ENCODE measurements at regions not wholly inside any gene's neighbourhood (a gene's known extent, or its start where the extent isn't known, plus 50 kb on each side); places are given as distances from the start of the nearest gene placed in this dataset.
"Not testable (repeated sequence)": the region's sequence is repeated elsewhere in the genome, so short reads cannot be mapped to it uniquely, and the experiment has no call there.

GRCh38 chrY:11085801-11086200 lies 1558.1 kb downstream of the TSPY10 start:
- not testable (repeated sequence) for ATAC-seq

DNA sequence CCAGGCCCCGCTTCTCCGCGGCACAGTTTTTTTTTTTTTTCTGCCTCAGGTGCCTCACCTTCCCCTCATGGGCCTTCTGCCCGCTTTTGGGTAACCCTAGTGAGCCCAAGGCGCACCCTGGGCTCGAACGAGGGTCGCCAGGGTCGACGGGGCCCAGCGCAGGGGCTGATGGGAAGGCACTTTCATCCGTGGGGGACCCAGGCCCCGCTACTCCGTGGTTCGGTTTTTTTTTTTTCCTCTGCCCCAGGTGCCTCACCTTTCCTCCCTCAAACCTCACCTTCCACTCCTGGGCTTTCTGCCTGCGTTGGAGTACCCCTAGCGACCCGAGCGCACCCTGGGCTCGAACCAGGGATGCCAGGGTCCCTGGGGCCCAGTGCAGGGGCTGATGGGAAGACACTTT lies 1569.8 kb downstream of the TSPY10 start:
- ATAC-seq = not testable (repeated sequence)

DNA sequence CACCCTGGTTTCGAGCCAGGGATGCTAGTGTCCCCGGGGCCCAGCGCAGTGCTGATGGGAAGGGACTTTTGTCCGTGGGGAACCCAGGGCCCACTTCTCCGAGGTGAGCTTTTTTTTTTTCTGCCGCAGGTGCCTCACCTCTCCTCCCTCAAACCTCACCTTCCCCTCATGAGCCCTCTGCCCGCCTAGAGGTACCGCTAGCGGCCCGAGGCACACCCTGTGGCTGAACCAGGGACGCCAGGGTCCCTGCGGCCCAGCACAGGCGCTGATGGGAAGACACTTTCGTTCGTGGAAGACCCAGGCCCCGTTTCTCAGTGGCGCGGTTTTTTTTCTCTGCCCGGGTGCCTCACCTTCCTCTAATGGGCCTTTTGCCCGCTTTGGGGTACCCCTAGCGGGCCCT lies 1570.7 kb downstream of the TSPY10 start:
- not testable (repeated sequence) for ATAC-seq

DNA sequence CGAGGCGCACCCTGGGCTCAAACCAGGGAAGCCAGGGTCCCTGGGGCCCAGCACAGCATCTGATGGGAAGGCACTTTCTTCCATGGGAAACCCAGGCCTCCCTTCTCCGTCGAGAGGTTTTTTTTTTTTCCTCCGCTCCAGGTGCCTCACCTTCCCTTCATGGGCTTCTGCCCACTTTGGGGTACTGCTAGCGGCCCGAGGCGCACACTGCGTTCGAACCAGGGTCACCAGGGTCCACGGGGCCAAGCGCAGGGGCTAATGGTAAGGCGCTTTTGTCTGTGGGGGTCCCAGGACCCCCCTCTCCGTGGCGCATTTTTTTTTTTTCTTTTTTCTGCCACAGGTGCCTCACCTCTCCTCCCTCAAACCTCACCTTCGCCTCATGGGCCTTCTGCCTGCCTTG lies 1571.3 kb downstream of the TSPY10 start:
- no peak for ATAC-seq
- TF ChIP-seq TOX (CRISPR knock-in tag; IDR thresholded peaks at IDR 0.05; ENCODE audit: borderline replicate concordance) (no peak), RARB (CRISPR knock-in tag; IDR thresholded peaks at IDR 0.05) (no peak), TCF4 (CRISPR knock-in tag; IDR thresholded peaks at IDR 0.05; ENCODE audit: borderline replicate concordance) (no peak), ZC3H10 (CRISPR knock-in tag; IDR thresholded peaks at IDR 0.05) (no peak), ZNF565 (CRISPR knock-in tag; conservative IDR thresholded peaks at IDR 0.05; ENCODE audit: low read depth) (no peak), PPARA (CRISPR knock-in tag; IDR thresholded peaks at IDR 0.05; ENCODE audit: borderline replicate concordance) (no peak), CREB5 (CRISPR knock-in tag; IDR thresholded peaks at IDR 0.05; ENCODE audit: low read depth) (no peak), ZFP3 (CRISPR knock-in tag; IDR thresholded peaks at IDR 0.05) (no peak), GLIS3 (CRISPR knock-in tag; IDR thresholded peaks at IDR 0.05) (no peak), ISL1 (CRISPR knock-in tag; IDR thresholded peaks at IDR 0.05) (no peak), OSR1 (CRISPR knock-in tag; IDR thresholded peaks at IDR 0.05) (no peak), CSRNP3 (CRISPR knock-in tag; IDR thresholded peaks at IDR 0.05) (no peak)
- TF ChIP-seq, protein P1, sequence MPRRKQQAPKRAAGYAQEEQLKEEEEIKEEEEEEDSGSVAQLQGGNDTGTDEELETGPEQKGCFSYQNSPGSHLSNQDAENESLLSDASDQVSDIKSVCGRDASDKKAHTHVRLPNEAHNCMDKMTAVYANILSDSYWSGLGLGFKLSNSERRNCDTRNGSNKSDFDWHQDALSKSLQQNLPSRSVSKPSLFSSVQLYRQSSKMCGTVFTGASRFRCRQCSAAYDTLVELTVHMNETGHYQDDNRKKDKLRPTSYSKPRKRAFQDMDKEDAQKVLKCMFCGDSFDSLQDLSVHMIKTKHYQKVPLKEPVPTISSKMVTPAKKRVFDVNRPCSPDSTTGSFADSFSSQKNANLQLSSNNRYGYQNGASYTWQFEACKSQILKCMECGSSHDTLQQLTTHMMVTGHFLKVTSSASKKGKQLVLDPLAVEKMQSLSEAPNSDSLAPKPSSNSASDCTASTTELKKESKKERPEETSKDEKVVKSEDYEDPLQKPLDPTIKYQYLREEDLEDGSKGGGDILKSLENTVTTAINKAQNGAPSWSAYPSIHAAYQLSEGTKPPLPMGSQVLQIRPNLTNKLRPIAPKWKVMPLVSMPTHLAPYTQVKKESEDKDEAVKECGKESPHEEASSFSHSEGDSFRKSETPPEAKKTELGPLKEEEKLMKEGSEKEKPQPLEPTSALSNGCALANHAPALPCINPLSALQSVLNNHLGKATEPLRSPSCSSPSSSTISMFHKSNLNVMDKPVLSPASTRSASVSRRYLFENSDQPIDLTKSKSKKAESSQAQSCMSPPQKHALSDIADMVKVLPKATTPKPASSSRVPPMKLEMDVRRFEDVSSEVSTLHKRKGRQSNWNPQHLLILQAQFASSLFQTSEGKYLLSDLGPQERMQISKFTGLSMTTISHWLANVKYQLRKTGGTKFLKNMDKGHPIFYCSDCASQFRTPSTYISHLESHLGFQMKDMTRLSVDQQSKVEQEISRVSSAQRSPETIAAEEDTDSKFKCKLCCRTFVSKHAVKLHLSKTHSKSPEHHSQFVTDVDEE (CRISPR knock-in tag; IDR thresholded peaks at IDR 0.05) = no peak

DNA sequence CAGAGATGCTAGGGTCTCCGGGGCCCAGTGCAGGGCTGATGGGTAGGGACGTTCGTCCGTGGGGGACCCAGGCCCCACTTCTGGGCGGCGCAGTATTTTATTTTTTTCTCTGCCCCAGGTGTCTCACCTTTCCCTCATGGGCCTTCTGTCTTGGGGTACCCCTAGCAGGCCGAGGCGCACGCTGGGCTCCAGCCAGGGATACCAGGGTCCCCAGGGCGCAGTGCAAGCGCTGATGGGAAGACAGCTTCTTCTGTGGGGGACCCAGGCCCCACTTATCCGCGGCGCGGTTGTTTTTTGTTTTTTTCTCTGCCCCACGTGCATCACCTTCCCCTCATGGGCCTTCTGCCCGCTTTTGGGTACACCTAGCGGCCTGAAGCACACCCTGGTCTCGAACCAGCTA lies 1572.8 kb downstream of the TSPY10 start:
- ATAC-seq = not testable (repeated sequence)

GRCh38 chrY:11102987-11103386 lies 1575.3 kb downstream of the TSPY10 start:
- not testable (repeated sequence) for ATAC-seq

- ATAC-seq = not testable (repeated sequence)
Observed at GRCh38 chrY:11107127-11107918, 1579.6 kb downstream of the TSPY10 start.

DNA sequence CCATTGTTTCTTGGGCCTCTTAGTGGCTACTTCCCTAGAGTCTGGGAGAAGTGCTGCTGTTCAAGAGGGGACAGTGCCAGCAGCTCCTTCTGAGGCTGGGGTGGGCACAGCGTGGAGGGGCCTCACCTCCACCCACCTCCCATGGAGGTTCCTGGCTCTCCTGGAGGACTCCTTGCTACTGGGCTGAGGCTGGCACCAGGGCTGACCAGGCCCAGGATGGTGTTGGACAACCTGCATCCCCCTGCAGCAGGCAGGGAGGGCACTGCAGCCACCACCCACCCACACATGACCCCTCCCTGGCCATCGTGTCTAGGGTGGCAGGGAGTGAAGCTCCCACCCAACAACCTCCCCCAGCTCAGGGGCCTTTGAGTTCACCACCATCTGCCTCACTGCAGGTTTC lies 1549.3 kb upstream of the USP9Y start:
- ATAC-seq = not testable (repeated sequence)

DNA sequence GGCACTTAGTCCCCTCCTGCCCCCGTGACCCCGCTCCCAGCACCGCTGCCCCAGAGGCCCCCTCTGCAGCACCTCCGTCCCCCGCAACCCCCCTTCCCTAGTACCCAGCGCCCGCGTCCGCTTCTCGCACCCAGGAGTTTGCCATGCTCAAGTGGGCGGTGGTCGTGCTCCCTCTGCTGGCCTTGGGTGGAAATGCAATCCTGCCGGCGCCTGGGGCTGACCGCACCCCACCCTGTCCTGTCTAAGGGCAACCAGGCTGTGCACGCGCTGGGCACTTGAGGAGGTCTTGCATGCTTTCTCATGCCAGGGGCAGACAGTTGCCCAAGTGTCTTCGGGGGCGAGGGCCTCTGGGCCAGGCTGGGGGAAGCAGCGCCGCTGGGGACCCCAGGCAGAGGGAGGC lies 1544.9 kb upstream of the USP9Y start:
- ATAC-seq = not testable (repeated sequence)

GRCh38 chrY:11156846-11157245 lies 1544.2 kb upstream of the USP9Y start:
- ATAC-seq = not testable (repeated sequence)

DNA sequence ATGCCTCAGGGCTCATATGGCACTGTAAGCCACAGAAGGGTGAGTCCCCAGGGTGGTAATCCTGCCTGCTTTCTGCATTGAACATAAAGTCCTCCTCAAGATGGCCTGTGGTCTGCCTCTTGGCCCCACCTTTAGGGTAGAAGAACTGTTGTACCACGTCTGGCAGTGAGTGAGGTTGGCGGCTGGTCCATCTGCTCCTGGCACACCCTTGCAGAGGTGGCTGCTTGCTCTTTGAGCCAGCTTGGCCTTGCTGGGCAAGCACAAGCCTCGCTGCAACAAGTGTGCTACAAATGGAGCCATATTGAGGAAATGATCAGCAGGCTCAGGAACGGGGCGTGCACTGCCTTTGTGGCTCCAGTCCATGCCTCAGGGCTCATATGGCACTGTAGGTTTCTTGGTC lies 1524.0 kb upstream of the USP9Y start:
- not testable (repeated sequence) for ATAC-seq

DNA sequence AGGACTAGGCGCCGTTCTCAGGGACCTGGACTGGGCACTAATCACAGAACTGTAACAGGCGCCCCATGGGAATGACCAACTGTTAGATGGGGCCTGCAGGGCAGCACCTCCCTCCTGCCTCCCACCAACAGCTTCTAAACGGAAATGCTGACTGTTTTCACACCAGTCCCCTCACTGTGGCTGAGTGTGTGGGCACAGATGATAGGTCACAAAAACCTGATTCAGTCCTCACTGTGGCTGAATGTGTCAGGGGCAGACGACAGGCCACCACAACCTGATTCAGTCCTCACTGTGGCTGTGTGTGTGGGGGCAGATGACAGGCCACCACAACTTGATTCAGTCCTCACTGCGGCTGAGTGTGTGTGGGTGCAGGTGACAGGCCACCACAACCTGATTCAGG lies 1499.9 kb upstream of the USP9Y start:
- ATAC-seq = not testable (repeated sequence)

- ATAC-seq = not testable (repeated sequence)
Observed at GRCh38 chrY:11214851-11215250, 1486.2 kb upstream of the USP9Y start.

Data from SK-N-SH treated with all-trans-retinoic acid at 6 μM for 48 hours (cell line).